Umbilical cord (tissue), 1 donor: ENCODE measurements at regions not wholly inside any gene's neighbourhood (a gene's known extent, or its start where the extent isn't known, plus 50 kb on each side); places are given as distances from the start of the nearest gene placed in this dataset.

Experiments
- DNase-seq: peaks from one replicate; pipeline ENCODE4 v3.0.0-alpha.2; 2015; ENCODE audit warnings: low spot score

- no peak for DNase-seq
Observed at GRCh38 chr5:24368115-24368514, 276.7 kb downstream of the CDH10 start.

GRCh38 chr5:24376210-24376609 is 268.6 kb downstream of the CDH10 start:
- DNase-seq = no peak

GRCh38 chr5:24376616-24377015 is 268.2 kb downstream of the CDH10 start:
- DNase-seq = no peak

DNA sequence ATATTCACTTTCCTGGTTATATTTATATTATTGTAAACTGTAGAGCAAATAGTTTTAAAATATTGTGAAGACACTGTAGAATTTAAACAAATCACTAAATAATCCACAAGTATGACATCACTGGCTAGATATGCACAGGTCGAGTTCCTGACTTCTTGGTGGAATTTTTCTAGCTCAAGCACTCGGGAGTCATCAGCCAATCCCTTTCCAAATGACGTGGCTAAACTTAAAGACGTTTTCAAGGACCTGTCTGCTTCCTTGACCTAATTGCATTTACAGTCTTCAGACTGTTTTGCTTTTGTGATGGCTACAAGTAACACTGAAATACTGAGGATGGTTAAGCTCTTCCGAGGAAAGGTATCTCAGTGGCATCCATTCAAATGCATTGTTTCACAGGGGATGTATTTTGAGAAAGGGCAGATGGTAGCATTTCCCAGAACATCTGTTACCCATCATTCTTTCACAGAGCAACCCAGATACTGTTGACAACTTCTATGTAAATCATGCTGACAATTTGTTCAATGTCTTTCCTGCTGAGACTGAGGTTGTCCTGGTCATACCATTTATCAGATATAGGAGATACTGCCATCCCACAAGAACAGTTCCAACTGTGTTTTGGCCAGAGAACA is 262.8 kb downstream of the CDH10 start:
- peak; percentile 3 for DNase-seq

DNA sequence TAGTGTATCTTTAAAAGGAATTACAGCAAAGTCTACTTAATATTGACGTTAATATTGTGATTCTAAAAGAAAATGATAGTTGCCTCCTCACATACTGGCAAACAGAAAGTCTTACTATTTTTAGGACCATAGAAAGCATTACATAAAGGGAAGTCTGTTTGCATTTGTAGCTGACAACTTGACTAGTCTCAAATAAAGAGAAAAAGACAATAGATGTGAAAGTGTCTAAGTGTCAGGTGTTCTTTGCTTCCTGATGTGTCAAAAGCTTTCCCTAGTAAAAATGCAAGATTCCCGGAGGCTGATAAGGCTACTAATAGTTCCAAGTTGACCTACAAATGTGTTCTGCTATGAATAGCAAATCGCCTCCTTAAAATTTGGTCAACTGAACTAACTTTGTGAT is 259.7 kb downstream of the CDH10 start:
- no peak for DNase-seq

DNA sequence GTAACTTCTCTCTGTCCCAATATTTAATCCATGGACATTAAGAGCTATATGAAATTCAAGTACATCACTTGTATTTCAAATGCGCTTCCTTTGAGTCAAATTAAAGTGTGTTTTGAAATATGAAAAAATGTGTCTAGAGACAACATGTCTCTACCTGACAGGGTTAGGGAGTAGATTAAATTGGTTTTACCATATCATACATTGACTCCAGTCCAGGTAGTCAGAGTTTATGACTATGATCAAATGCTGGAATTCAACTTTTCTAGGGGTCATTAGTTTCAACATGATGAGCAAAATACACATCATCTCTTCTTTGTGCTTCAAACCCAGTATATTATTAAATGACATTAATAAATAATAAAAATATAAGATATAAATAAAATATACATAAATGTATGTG is 259.2 kb downstream of the CDH10 start:
- no peak for DNase-seq

DNA sequence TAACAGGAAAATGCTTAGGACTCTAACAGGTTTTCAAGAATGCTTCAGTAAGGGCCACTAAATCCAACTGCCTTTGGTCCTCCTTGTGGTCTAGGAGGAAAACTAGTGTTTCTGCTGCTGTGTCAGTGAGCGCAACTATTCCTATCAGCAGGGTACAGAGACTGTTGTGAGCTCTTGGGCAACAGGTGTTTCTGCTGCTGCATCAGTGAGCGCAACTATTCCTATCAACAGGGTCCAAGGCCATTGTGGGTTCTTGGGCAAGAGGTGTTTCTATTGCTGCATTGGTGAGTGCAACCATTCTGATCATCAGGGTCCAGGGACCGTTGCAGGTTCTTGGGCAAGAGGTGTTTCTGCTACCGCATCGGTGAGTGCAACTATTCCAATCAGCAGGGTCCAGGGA is 256.3 kb downstream of the CDH10 start:
- DNase-seq = no peak

GRCh38 chr5:24389968-24390367 is 254.8 kb downstream of the CDH10 start:
- DNase-seq = no peak

DNA sequence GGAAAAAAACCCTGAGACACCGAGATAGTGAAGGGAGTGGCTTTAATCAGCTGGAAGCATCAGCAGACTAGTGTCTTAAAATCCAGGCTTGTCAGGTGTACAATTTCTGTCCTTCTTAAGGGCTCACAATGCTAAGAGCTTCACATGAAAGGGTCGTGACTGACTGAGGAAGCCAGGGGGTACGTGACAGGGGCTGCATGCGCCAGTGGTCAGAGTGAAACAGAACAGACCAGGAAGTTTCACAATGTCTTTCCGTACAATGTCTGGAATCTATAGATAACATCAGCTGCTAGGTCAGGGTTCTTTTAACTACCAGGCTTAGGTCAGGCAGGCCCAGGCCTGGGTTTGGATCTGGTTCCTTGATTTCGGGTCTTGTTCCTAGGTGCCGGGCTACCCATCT is 253.0 kb downstream of the CDH10 start:
- DNase-seq = peak; percentile 5

DNA sequence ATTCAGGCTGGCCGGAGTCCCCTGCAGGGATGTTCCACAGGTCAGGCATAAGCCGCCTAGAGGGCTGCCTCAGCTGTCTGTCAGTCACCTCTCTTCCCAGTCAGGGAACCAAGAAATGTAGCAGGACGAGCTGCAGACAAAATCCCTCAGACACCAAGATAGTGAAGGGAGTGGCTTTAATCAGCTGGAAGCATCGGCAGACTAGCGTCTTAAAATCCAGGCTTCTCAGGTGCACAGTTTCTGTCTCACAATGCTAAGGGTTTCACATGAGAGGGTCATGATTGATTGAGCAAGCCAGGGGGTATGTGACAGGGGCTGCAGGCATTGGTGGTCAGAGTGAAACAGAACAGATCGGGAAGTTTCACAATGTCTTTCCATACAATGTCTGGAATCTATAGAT is 247.2 kb downstream of the CDH10 start:
- no peak for DNase-seq

GRCh38 chr5:24401773-24402172 is 243.0 kb downstream of the CDH10 start:
- DNase-seq = peak; percentile 27

- DNase-seq = no peak
Observed at GRCh38 chr5:24407466-24407865, 237.3 kb downstream of the CDH10 start.

DNA sequence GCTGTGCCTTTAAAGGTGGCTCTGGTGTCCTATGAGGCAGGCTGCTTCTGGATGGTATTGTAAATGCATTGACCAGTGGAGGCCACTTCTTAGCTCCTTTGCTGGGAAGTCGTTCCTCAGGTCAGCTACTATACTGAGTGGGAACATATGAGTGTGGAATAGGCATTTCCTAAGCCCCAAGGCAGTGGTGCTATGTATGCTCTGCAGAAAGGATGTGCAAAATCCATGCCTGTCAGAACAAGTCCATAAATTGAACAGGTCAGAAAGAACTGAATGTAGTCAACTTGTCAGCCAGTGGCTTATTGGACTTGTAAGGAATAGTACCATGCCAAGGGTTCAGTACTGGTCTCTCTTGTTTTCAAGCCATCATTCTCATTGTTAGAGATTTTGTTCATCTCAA is 216.4 kb downstream of the CDH10 start:
- no peak for DNase-seq

DNA sequence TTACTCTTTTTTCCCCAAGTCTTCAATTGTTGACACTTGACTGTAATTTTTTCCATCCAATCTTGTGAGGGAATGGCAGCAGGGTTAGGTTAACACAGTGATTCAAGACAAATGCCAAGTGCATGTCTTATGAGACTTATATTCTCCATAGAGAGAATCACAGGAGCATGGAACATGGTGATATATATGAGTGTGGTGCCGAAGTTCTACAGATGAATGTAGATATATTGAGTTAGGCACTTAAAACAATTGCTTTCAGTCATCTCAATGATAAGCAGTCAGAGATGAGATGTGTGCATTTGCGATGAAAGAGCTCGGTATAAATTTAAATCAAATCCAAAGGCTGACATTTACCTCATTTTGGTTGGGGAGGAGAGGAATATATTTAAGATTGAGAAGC is 211.2 kb downstream of the CDH10 start:
- DNase-seq = no peak
